ENCODE measurements at regions not wholly inside any gene's neighbourhood (a gene's known extent, or its start where the extent isn't known, plus 50 kb on each side); places are given as distances from the start of the nearest gene placed in this dataset.

DNA sequence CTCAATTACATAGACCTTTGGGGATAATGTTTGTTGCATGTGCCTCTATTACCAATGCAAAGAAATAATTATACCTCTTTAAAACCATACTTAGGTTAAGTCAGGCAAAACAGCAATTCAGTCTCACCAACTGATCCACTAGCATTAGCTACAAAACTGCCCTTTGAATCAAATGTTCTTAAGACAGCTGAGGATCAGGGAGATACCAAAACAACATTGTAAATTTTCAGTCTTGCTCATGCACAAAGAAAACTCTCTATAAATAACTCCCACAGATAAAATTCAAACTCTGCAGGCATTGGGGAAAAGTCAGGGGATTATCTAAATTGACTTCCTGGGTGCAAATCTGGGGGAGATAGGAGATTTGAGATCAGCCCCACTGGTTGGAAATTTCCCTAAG is 100.9 kb upstream of the DPT start:
- TF ChIP-seq, protein P1, sequence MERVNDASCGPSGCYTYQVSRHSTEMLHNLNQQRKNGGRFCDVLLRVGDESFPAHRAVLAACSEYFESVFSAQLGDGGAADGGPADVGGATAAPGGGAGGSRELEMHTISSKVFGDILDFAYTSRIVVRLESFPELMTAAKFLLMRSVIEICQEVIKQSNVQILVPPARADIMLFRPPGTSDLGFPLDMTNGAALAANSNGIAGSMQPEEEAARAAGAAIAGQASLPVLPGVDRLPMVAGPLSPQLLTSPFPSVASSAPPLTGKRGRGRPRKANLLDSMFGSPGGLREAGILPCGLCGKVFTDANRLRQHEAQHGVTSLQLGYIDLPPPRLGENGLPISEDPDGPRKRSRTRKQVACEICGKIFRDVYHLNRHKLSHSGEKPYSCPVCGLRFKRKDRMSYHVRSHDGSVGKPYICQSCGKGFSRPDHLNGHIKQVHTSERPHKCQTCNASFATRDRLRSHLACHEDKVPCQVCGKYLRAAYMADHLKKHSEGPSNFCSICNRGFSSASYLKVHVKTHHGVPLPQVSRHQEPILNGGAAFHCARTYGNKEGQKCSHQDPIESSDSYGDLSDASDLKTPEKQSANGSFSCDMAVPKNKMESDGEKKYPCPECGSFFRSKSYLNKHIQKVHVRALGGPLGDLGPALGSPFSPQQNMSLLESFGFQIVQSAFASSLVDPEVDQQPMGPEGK (CRISPR knock-in tag; IDR thresholded peaks at IDR 0.05; ENCODE audit: borderline replicate concordance), result no peak
- TF ChIP-seq PPARA (CRISPR knock-in tag; IDR thresholded peaks at IDR 0.05; ENCODE audit: borderline replicate concordance) (no peak), ZNF565 (CRISPR knock-in tag; conservative IDR thresholded peaks at IDR 0.05; ENCODE audit: low read depth) (no peak), CSDC2 (CRISPR knock-in tag; IDR thresholded peaks at IDR 0.05) (no peak), ZFP3 (CRISPR knock-in tag; IDR thresholded peaks at IDR 0.05) (no peak), RARB (CRISPR knock-in tag; IDR thresholded peaks at IDR 0.05) (no peak), GLIS3 (CRISPR knock-in tag; IDR thresholded peaks at IDR 0.05) (no peak), ZFP30 (CRISPR knock-in tag; IDR thresholded peaks at IDR 0.05) (no peak), TCF4 (CRISPR knock-in tag; IDR thresholded peaks at IDR 0.05; ENCODE audit: borderline replicate concordance) (no peak), ZNF8 (CRISPR knock-in tag; IDR thresholded peaks at IDR 0.05) (no peak), ARNTL (CRISPR knock-in tag; IDR thresholded peaks at IDR 0.05; ENCODE audit: borderline replicate concordance, low read depth) (no peak)
- TF ChIP-seq, protein P2, sequence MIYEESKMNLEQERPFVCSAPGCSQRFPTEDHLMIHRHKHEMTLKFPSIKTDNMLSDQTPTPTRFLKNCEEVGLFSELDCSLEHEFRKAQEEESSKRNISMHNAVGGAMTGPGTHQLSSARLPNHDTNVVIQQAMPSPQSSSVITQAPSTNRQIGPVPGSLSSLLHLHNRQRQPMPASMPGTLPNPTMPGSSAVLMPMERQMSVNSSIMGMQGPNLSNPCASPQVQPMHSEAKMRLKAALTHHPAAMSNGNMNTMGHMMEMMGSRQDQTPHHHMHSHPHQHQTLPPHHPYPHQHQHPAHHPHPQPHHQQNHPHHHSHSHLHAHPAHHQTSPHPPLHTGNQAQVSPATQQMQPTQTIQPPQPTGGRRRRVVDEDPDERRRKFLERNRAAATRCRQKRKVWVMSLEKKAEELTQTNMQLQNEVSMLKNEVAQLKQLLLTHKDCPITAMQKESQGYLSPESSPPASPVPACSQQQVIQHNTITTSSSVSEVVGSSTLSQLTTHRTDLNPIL (CRISPR knock-in tag; IDR thresholded peaks at IDR 0.05; ENCODE audit: low read depth), result no peak
- TF ChIP-seq, protein P3, sequence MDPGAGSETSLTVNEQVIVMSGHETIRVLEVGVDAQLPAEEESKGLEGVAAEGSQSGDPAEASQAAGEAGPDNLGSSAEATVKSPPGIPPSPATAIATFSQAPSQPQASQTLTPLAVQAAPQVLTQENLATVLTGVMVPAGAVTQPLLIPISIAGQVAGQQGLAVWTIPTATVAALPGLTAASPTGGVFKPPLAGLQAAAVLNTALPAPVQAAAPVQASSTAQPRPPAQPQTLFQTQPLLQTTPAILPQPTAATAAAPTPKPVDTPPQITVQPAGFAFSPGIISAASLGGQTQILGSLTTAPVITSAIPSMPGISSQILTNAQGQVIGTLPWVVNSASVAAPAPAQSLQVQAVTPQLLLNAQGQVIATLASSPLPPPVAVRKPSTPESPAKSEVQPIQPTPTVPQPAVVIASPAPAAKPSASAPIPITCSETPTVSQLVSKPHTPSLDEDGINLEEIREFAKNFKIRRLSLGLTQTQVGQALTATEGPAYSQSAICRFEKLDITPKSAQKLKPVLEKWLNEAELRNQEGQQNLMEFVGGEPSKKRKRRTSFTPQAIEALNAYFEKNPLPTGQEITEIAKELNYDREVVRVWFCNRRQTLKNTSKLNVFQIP (CRISPR knock-in tag; IDR thresholded peaks at IDR 0.05; ENCODE audit: borderline replicate concordance, low read depth), result no peak
- TF ChIP-seq, protein P4, sequence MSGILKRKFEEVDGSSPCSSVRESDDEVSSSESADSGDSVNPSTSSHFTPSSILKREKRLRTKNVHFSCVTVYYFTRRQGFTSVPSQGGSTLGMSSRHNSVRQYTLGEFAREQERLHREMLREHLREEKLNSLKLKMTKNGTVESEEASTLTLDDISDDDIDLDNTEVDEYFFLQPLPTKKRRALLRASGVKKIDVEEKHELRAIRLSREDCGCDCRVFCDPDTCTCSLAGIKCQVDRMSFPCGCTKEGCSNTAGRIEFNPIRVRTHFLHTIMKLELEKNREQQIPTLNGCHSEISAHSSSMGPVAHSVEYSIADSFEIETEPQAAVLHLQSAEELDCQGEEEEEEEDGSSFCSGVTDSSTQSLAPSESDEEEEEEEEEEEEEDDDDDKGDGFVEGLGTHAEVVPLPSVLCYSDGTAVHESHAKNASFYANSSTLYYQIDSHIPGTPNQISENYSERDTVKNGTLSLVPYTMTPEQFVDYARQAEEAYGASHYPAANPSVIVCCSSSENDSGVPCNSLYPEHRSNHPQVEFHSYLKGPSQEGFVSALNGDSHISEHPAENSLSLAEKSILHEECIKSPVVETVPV (CRISPR knock-in tag; IDR thresholded peaks at IDR 0.05), result no peak
